Left ventricle myocardium inferior (tissue), 1 donor: ENCODE measurements at regions not wholly inside any gene's neighbourhood (a gene's known extent, or its start where the extent isn't known, plus 50 kb on each side); places are given as distances from the start of the nearest gene placed in this dataset.

ENCODE experiments used
- DNase-seq: peaks from one replicate; pipeline ENCODE4 v3.0.0-alpha.2; 2020
- H3K27ac ChIP-seq: fragments of 200-600 bp; replicated peaks from 2 replicates; pipeline ENCODE4 v1.8.0; 2021
- H3K27me3 ChIP-seq: fragments of 200-600 bp; 2 replicates; pipeline ENCODE4 v1.8.0; 2021; ENCODE audit warnings: low read depth
- H3K36me3 ChIP-seq: fragments of 200-600 bp; 2 replicates; pipeline ENCODE4 v1.8.0; 2021
- H3K4me1 ChIP-seq: fragments of 200-600 bp; 2 replicates; pipeline ENCODE4 v1.8.0; 2021
- H3K4me3 ChIP-seq: fragments of 200-600 bp; 2 replicates; pipeline ENCODE4 v1.8.0; 2021; ENCODE audit warnings: mild to moderate bottlenecking, moderate library complexity
- H3K9me3 ChIP-seq: fragments of 200-600 bp; replicated peaks from 2 replicates; pipeline ENCODE4 v1.8.0; 2021
- CTCF ChIP-seq: fragments of 200-600 bp; IDR thresholded peaks from 2 replicates; pipeline ENCODE4 v1.8.0; 2021; ENCODE audit warnings: antibody characterized with exemption, mild to moderate bottlenecking, borderline replicate concordance
- intact Hi-C: fragments of 100-400 bp; cut with micrococcal nuclease; formaldehyde crosslinking; loops from one replicate; pipeline ENCODE4 v1.11.0; 2022
- donor health status: DM: no; HTN: yes; CAD: no; lungs with severe emphysema.

GRCh38 chr20:21632031-21632734 lies 73.3 kb upstream of the PAX1 start:
- H3K4me1 ChIP-seq, result no peaks in the 10 kb centered on the region
- H3K27me3 ChIP-seq, result peaks cover 29% of the 10 kb centered on the region
- no peak for DNase-seq
- no peak overlapping the region for H3K4me3 ChIP-seq
- intact Hi-C loops, result no loop called here
- no peak for TF ChIP-seq CTCF
- no peaks in the 10 kb centered on the region for H3K9me3 ChIP-seq
- no peaks in the 10 kb centered on the region for H3K36me3 ChIP-seq
- H3K27ac ChIP-seq, result no peak overlapping the region

- Histone ChIP-seq H3K27me3 (peaks cover 57% of the 10 kb centered on the region), H3K36me3 (no peaks in the 10 kb centered on the region), H3K4me3 (no peak overlapping the region), H3K4me1 (no peaks in the 10 kb centered on the region), H3K27ac (no peak overlapping the region), H3K9me3 (no peaks in the 10 kb centered on the region)
- intact Hi-C loops, result no loop called here
- DNase-seq, result no peak
- no peak for TF ChIP-seq CTCF
Observed at GRCh38 chr20:21628800-21629199, 76.7 kb upstream of the PAX1 start.

GRCh38 chr20:21623781-21624094 lies 81.7 kb upstream of the PAX1 start:
- Histone ChIP-seq H3K27ac (no peak overlapping the region), H3K36me3 (no peaks in the 10 kb centered on the region), H3K4me3 (no peak overlapping the region), H3K4me1 (no peaks in the 10 kb centered on the region), H3K9me3 (no peaks in the 10 kb centered on the region), H3K27me3 (peaks cover 79% of the 10 kb centered on the region)
- intact Hi-C loops, result no loop called here
- no peak for TF ChIP-seq CTCF
- DNase-seq, result no peak

GRCh38 chr20:21623074-21623780 lies 82.2 kb upstream of the PAX1 start:
- intact Hi-C loops, result no loop called here

More at GRCh38 chr20:21623074-21623780, 82.2 kb upstream of the PAX1 start:
- TF ChIP-seq CTCF, result no peak
- Histone ChIP-seq H3K9me3 (no peaks in the 10 kb centered on the region), H3K4me3 (no peak overlapping the region), H3K4me1 (no peaks in the 10 kb centered on the region), H3K27me3 (peaks cover 79% of the 10 kb centered on the region), H3K27ac (no peak overlapping the region), H3K36me3 (no peaks in the 10 kb centered on the region)
- DNase-seq, result no peak
